ENCODE measurements at regions not wholly inside any gene's neighbourhood (a gene's known extent, or its start where the extent isn't known, plus 50 kb on each side); places are given as distances from the start of the nearest gene placed in this dataset.
"Not testable (repeated sequence)": the region's sequence is repeated elsewhere in the genome, so short reads cannot be mapped to it uniquely, and the experiment has no call there.

DNA sequence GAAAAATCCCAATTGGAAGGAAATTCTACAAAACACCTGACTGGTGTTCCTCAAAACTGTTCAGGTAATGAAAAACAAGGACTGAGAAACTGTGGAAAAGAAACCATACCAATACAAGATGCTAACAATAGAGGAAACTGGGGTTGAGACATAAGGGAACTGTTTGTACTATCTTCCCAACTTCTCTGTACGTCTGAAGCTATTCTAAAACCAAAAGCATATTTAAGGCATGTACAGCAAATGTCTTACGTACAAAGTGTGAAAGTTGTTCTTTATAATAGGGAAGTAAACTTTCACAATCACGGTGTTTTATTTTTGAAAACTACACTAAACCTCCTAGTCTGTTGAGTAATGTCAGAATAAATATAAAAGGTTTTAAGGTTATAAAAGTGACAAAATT, 776.1 kb upstream of the RAB6C start:
- no peak for DNase-seq (ENCODE audit: low read depth)

DNA sequence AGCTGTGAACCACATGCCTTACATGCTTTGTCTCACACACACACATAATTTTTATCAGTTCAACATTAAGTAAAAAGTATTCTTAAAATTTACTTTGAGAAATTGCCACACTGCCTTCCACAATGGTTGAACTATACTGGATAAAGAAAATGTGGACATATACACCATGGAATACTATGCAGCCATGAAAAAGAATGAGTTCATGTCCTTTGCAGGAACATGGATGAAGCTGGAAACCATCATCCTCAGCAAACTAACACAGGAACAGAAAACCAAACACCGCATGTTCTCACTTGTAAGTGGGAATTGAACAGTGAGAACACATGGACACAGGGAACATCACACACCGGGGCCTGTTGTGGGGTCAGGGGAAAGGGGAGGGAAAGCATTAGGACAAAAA, 774.9 kb upstream of the RAB6C start:
- not testable (repeated sequence) for DNase-seq (ENCODE audit: low read depth)

DNA sequence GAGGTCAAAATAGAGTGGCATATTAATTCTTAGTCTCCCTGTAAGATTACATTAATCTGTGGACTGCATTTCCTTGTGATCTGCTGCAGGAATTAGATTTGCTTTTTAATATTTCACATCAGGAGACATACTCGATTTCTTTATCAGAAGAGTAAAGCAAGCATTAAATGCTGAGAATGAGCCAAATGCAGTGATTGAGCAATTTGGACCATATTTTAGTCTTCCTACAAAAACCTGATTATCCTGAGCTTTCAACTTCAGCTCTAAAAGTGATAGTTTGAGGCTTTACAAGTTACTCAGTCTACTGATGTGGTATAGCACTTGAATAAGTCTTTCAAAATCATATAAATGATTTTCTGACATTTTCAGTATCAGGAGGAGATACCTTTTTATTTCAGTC, 774.3 kb upstream of the RAB6C start:
- DNase-seq (ENCODE audit: low read depth), result no peak

DNA sequence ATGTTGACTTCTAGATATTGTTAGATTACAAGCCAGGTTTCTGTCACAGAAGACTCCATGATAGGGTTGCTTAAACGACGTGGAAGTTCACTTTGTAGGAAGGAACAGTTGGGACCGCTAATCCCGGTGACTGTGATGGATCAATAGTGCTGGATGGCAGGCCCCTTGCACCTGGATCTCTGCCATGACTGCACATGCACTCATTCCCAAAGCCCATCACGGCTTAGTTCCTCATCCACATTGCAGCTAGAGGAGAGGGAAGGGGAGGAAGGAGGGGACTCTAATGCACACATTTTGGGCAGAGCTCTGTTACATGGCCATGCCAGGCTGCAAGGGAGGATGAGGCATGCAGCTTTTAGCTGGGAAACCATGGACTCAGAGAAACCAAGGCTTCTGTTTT, 773.7 kb upstream of the RAB6C start:
- DNase-seq (ENCODE audit: low read depth), result no peak

DNA sequence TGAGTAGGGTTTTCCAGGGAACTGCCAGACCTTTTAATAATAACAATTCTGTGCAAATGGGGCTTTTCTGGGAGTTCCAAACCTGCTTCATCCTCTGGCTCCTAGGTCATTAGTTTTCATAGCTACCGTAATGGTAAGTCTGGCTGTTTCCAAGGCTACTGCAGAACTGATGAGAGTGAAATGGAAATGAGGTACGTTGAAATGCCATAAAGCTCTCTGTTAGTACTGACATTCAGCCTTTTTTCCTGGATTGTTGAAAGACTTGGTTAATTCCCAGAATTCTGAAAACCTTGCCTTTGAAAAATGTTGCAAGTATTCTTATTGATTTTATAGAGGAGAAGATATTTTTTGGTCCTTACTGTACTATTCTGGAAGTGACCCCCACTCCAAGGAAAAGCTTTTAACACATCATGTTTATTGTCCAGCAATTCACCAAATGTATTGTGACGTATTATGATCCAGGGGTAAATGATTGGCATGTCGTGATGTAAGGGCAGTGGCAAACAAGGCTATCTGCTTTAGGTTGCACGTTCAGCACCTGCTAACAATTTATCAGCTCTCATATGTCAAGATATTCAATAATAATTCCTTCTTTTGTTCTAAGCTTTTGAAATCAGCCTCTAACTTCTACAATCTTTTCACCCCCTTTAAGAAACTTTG, 767.0 kb upstream of the RAB6C start:
- DNase-seq (ENCODE audit: low read depth), result no peak

DNA sequence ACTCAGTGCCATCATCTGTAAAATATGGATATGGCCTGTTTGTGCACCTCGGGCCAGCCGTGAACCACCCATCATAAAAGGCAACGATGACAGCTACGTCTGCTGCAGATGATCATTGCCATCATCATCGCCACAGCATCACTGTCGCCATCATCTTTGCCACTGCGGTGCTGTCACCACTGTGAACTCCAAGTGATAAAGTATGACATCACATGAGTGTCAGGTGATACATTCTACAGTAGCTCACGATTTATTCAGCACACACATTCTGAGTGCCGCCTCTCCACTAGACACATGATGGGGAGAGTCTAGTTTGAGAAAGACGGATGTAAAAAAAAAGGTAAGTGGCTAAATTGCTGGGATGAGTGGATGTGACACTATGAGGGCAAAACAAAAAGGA, 755.4 kb upstream of the RAB6C start:
- no peak for DNase-seq (ENCODE audit: low read depth)

DNA sequence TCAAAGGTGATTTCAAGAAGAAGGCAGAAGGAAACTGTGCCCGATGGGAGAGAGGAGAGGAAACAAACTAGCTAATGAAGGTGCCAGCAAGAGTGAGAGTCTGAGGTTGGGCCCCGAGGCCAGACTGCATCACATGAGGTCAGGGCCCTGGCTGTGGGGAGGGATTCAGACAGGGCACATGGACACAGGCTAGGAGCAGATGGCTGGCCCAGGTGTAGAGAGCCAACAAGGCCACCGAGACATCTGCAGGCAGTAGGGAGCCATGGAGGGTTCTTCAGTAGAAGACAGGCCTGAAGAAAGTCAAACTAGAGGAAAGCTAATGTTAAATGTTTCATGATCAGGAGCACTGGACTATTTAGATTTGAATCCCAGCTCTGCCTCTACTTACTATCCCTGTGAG, 755.0 kb upstream of the RAB6C start:
- no peak for DNase-seq (ENCODE audit: low read depth)

DNA sequence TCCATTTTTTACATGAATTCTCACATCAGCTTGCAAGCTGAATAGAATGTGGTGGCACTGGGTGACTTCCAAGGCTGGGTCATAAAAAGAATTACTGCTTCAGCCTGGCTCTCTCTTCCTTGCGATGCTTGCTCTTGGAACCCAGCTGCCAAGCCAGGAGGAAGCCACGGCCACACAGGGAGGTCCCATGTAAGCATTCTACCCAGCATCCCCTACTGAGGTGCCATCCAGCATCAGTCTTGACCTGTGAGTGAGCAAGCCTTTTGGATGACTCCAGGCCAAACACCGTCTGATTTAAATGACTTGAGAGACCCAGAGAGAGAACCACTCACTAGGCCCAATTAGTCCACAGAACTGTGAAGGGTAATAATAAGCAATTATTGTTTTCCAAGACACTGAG, 750.3 kb upstream of the RAB6C start:
- no peak for DNase-seq (ENCODE audit: low read depth)

DNA sequence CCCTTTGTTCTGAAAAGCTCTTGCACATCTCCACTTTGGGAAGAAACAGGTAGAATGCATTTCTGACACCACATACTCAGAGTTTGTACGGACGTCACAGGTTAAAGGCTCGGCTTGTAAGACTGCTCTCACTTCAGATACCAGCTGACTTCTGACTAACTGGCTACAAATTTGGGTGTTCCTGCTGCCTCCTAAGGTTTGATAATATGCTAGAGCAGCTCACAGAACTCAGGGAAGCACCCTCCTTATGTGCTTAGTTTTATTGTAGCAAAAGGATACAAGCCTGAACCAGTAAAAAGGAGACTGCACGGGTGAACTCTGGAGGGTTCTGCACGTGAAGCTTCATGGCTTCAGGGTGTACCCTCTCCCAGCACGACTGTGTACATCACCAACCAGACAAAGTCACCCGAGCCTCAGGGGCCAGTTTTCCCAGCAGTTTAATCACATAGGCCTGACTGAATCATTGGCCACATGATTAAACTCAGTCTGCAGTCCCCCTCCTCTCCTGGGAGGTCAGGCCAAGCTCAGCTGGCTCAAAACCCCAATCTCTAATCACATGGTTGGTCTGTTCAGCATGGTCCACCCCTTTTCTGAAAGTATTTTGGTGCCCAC, 749.5 kb upstream of the RAB6C start:
- no peak for DNase-seq (ENCODE audit: low read depth)

DNA sequence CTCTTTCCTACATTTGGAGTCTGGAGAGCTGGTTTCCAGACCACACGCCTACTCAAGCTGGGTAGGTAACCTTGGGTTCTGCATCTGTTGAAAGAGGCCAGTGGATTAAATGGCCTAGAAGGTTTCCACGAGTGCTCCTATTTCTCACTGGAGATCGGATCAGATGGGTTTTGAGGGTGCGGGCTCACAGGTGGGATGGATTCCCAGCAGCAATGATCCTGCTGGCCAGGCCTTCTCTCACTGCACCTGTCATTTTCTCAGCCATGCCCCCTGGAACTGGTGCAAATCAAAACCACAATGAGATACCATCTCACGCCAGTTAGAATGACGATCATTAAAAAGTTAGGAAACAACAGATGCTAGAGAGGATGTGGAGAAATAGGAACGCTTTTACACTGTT, 747.5 kb upstream of the RAB6C start:
- no peak for DNase-seq (ENCODE audit: low read depth)

DNA sequence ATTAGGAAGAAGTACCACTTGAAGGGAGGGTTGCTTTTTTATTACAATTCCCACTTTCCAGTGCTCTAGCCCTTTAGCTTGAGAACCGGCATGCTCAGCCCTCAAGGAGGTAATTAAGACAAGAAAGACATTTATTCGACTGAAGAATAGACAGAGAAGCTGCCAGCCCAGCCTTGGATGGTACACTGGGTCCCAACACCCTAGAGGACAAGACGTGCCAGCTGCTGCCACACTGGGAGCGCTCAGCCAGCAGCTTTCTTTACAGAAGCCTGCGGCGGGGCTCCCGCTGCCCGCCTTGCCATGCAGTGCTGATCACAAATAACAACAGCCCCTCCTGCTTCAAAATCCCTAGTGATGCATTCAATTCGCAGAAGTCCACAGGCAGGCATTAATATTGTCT, 746.3 kb upstream of the RAB6C start:
- no peak for DNase-seq (ENCODE audit: low read depth)

DNA sequence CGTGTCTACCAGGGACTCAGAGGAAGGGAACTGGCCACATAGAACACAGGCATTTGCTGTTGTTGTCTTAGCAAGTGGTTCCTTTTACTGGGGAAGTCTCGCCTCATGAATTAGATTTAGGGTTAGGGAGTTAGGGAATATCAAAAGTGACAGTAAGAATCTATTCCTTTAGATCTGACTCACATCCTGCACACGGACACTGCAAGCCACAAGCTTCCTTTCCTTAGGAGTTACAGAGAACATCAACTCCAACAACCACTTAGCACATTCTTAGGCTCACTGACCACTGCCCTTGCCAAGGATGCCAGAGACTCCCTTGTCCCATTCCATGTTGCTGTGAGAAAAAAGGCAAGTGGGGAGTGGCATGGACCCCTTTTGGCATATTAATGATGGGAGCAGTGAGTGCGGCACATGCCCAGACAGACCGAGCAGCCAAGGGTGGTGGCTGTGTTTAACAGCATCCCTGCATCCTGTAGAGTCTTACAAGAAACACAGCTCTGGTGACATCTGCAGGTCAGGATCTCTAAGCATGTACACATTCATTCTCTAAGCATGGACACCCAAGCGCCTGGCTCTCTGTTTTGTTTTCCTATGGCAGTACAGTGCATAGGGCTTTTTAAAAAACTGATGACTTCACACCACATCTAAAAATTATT, 745.6 kb upstream of the RAB6C start:
- DNase-seq (ENCODE audit: low read depth), result no peak

DNA sequence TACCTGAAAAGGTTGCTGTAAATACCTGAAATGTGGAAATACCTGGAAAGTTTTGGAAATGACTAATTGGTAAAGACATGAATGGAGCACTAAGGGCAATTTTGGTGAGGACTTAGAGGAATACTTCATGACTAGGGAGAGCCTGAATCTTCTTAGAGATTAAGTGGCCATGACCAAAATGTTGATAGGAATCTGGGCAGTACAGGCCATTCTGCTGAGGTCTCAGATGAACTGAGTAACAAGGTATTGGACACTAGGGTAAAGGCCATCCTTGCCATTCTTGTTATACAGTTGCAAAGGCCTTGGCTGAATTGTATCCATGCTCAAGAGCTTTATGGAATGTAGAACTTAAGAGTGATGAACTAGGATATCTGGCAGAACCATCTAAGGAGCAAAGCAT, 742.9 kb upstream of the RAB6C start:
- no peak for DNase-seq (ENCODE audit: low read depth)

DNA sequence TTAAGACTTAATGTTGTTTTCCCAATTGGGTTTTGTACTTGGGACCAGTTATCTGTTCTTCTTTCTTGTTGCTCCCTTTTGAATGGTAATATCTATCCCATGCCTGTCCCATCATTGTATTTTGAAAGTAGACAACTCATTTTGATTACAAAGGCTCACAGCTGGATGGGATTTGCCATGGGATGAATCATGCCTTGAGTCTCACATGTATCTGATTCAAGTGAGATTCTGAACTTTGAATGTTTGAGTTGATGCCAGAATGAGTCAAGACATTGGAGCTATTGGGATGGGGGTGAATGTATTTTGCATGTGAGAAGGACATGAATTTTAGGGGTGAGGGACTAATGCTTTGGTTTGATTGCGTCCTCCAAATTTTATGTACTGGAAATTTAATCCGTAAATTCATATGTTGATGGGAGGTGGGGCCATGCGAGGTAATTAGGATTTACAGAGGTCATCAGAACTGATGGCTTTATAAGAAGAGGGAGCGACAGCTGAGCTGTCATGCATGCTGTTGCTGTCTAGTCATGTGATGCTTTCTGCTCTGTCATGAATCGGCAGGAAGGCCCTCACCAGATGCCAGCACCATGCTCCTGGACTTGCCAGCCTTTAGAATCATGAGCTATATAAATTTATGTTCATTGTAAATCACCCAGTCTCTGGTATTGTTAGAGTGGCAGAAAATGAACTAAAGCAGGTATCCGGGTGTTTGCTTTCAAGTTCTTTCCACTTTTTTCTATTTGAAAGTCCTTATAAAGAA, 741.3 kb upstream of the RAB6C start:
- DNase-seq (ENCODE audit: low read depth), result no peak

DNA sequence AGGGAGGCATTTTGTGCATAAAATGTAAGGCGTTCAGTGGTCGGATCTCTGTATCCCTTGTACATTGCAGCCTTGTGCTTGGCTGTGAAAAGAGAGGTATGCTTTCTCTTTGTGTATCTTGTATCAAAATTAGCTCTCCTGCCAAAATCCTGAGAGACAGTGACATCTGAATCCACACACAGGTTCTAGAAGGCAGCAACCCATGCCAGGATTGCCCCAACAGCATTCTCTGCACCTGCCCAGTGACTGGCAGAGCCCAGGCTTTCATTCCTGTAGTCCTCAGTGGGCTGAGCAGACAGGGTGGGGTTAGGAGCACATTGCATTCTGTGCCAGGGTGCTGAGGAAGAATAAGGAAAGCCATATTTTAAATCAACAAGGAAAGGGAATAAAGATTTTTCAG, 740.3 kb upstream of the RAB6C start:
- no peak for DNase-seq (ENCODE audit: low read depth)

DNA sequence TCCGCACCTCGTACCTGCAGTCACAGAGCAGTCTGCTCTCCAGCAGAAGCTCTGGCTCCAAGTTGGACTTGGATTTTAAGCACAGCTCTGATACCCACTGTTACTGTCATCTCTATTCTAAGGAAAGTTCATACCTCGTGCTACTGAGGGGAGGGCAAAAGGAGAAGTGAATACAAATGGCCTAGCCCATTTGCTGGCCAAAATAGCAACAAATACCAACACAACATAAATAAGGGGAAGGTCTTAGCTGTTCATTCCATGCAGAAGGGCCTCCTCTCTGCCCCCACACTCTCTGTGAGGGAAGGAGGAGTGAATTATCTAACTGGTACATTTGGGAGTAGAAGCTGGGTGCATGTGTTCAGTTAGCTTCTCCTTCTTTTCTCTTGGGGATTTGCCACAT, 739.4 kb upstream of the RAB6C start:
- no peak for DNase-seq (ENCODE audit: low read depth)

DNA sequence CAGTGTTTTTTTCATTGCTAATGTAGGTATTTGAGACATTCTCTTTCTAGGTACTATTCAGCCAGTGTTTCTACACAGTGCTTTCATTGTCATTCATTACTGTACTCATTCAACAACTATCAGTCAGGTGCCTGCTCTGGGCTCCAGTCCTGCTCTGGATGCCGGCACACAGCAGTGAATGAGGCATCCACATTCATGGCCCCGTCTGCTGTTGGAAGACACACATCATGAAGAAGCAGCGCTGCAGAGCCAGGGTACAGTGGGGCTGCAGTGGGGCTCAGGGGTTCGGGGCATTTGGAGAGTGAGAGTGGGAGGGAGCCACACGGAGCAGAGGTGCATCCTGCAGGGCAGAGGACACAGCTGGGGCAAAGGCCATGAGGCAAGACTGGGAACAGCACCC, 737.2 kb upstream of the RAB6C start:
- no peak for DNase-seq (ENCODE audit: low read depth)

DNA sequence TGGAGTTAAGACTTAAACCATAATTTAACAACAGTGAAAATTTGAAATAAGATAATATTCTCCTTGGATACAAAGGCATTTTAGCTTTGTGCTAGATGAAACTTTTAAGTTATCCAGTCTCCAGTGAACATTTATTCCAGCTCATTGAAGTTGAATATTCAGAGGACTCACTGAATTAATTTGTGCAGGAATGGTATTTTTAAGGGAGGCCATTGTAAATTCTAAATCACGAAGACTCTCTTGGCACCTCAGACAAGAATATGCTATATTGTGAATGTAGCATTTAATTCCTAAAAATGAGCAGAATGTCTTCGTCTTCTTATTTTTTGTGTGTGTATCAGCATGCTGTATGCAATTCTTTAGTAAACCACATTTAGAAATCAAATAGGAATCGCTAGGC, 731.7 kb upstream of the RAB6C start:
- DNase-seq (ENCODE audit: low read depth), result no peak

DNA sequence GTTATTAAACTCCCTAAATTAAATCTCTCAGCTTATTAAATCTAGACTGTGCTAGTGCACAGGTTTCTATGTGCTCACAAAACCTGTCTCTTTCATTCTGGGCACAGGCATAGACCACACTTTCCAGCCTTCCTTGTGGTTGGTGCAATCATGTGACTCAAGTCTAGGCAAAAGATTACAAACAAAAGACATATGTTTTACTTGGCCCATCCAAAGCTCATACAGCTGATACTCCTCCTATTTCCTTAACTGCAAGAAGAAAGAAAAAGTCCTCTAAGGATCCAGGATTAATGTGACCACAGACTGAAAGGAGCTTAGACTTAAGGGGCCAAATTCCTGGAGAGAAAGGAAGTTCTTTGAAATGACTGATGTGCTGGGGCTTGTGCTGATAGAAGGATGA, 731.3 kb upstream of the RAB6C start:
- DNase-seq (ENCODE audit: low read depth), result no peak

DNA sequence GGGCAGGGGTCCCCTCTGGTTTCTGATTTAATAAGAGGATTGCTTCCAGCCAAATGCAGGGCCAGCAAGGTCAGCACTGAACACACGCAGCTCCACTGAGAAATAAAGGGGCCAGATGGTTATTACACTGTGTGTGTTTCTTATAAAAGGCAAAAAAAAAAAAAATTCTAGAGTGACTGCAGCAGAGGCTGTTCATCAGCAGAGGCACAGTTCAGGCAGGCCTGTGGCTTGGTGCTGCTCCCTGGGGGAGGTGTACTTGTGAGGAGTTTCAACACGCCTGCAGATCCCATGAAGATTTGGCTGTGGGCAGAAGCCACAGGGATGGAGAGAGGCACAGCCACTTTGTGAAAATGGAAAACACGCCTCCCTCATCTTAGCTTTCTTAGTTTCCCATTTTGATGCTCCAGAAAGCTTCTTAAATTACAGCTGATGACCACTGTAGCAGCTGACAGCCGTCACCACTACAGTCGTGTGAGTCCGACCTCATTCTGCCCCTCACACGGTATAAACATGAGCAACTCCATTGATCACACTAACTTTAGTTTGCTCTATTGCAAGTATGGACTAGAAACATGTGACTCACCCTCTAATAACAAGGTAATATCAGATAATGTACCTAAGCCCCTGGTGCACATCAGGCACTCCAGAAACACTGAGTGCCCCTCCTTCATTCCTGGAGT, 726.5 kb upstream of the RAB6C start:
- no peak for DNase-seq (ENCODE audit: low read depth)

DNA sequence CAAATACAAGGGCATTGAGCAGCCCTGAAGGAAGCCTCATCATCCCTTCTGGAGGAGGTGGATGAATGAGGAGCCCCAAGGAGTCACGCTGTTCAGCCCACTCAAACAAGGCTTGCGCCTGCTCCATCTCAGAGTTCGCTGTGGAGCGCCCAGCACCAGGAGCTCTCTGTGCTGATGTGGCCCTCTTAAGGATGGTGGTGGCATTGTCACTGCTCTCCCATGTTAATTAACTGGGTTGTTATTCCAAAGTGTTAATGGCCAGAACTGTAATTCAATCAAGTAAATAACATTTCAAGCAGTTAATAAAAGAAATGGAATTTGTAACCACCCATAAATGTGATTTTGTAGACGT, 726.0 kb upstream of the RAB6C start:
- DNase-seq (ENCODE audit: low read depth), result no peak

DNA sequence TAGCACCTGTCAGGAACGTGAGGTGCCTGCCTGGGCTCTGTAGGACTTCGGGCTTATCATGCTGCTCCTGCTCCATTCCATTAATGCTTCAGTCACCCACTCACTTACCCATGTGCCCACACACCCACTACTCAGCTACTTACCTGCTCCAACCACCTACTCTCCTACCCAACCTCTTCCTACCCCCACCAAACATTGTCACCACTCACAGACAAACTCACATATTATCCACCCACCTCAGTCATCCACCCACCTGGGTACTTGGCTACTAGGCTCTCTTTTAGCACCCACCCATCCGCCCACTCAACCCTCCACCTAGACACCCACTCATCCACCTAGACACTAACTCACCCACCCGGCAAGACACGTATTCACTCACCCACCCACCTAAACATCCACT, 724.7 kb upstream of the RAB6C start:
- DNase-seq (ENCODE audit: low read depth), result no peak

Measured in GM04504 (cell line).